ENCODE measurements at regions not wholly inside any gene's neighbourhood (a gene's known extent, or its start where the extent isn't known, plus 50 kb on each side); places are given as distances from the start of the nearest gene placed in this dataset.

DNA sequence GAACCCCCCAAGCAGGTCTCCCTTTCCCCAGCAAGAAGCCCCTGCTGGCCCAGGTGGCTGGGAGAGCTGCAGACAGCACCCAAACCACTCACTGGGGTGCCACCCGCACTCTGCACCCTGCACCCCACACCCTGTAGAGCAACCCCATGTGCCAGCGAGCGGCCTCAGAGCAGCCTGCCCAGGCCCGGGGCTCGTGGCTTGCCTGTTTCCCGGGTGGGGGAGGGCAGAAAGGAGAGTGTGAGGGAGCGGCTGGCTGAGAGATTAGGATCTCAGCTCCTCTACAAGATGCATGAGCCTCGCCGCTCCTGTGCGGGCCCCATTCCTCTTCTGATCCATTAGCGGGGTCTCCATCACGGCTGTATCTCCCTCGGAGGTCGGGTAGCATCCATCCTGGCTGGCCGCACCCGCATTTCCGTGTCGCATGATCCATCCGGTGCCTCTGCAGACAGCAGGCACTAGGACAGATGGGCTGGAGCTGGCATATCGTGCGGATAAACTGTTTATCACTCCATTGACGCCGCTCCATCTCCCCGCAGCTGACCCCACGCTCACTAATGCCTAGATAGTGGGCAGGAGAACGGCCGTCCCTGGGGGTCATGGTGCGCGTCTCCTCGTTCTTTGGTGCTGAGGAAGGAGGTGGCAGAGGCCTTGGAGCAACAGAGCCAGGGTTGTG lies 54.4 kb downstream of the MRPL36 start:
- TF ChIP-seq ATF1 (CRISPR knock-in tag; IDR thresholded peaks at IDR 0.05), result no peak
- TF ChIP-seq, protein P1, sequence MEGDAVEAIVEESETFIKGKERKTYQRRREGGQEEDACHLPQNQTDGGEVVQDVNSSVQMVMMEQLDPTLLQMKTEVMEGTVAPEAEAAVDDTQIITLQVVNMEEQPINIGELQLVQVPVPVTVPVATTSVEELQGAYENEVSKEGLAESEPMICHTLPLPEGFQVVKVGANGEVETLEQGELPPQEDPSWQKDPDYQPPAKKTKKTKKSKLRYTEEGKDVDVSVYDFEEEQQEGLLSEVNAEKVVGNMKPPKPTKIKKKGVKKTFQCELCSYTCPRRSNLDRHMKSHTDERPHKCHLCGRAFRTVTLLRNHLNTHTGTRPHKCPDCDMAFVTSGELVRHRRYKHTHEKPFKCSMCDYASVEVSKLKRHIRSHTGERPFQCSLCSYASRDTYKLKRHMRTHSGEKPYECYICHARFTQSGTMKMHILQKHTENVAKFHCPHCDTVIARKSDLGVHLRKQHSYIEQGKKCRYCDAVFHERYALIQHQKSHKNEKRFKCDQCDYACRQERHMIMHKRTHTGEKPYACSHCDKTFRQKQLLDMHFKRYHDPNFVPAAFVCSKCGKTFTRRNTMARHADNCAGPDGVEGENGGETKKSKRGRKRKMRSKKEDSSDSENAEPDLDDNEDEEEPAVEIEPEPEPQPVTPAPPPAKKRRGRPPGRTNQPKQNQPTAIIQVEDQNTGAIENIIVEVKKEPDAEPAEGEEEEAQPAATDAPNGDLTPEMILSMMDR (IDR thresholded peaks at IDR 0.05), result no peak
- TF ChIP-seq CBFB (CRISPR knock-in tag; IDR thresholded peaks at IDR 0.05; ENCODE audit: low read depth), result no peak
- no peak for TF ChIP-seq TCF7 (CRISPR knock-in tag; IDR thresholded peaks at IDR 0.05; ENCODE audit: low read depth)
- TF ChIP-seq, protein P2, sequence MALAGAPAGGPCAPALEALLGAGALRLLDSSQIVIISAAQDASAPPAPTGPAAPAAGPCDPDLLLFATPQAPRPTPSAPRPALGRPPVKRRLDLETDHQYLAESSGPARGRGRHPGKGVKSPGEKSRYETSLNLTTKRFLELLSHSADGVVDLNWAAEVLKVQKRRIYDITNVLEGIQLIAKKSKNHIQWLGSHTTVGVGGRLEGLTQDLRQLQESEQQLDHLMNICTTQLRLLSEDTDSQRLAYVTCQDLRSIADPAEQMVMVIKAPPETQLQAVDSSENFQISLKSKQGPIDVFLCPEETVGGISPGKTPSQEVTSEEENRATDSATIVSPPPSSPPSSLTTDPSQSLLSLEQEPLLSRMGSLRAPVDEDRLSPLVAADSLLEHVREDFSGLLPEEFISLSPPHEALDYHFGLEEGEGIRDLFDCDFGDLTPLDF (CRISPR knock-in tag; IDR thresholded peaks at IDR 0.05), result no peak

All from WTC11 (cell line).